SK-N-SH treated with all-trans-retinoic acid at 6 μM for 48 hours (cell line): ENCODE measurements at regions not wholly inside any gene's neighbourhood (a gene's known extent, or its start where the extent isn't known, plus 50 kb on each side); places are given as distances from the start of the nearest gene placed in this dataset.

Experiments
- ATAC-seq: fragments of 200-7000 bp; cut with Tn5 transposase; 3 replicates; pipeline ENCODE4 v1.9.1; 2020; ENCODE audit warnings: mild to moderate bottlenecking, moderate library complexity
- ARNTL ChIP-seq: fragments of 450-650 bp; formaldehyde crosslinking; IDR thresholded peaks from 2 replicates; pipeline ENCODE4 v1.5.0; 2020; ENCODE audit warnings: low read depth, mild to moderate bottlenecking, moderate library complexity, borderline replicate concordance
- CSDC2 ChIP-seq: fragments of 250-450 bp; sonication (Bioruptor Pico); IDR thresholded peaks from 2 replicates; pipeline ENCODE4 v1.5.0; 2020; ENCODE audit warnings: mild to moderate bottlenecking, moderate library complexity
- ESRRG ChIP-seq: fragments of 250-450 bp; sonication (Bioruptor Pico); IDR thresholded peaks from 2 replicates; pipeline ENCODE4 v1.6.1; 2021; ENCODE audit warnings: mild to moderate bottlenecking
- GLIS3 ChIP-seq: fragments of 250-450 bp; sonication (Bioruptor Pico); IDR thresholded peaks from 2 replicates; pipeline ENCODE4 v1.5.0; 2020; ENCODE audit warnings: mild to moderate bottlenecking, moderate library complexity
- OSR1 ChIP-seq: fragments of 250-450 bp; sonication (Bioruptor Pico); IDR thresholded peaks from 2 replicates; pipeline ENCODE4 v1.8.0; 2022; ENCODE audit warnings: moderate library complexity, mild to moderate bottlenecking, inconsistent platforms
- PPARA ChIP-seq: fragments of 250-450 bp; sonication (Bioruptor Pico); IDR thresholded peaks from 2 replicates; pipeline ENCODE4 v1.5.0; 2020; ENCODE audit warnings: mild to moderate bottlenecking, borderline replicate concordance
- RARB ChIP-seq: fragments of 250-450 bp; sonication (Bioruptor Pico); IDR thresholded peaks from 2 replicates; pipeline ENCODE4 v1.8.0; 2021; ENCODE audit warnings: mild to moderate bottlenecking, moderate library complexity
- SNAI2 ChIP-seq: fragments of 250-450 bp; sonication (Bioruptor Pico); IDR thresholded peaks from 2 replicates; pipeline ENCODE4 v1.5.0; 2020; ENCODE audit warnings: mild to moderate bottlenecking, moderate library complexity
- TOX ChIP-seq: fragments of 250-450 bp; sonication (Bioruptor Pico); IDR thresholded peaks from 2 replicates; pipeline ENCODE4 v1.8.0; 2021; ENCODE audit warnings: mild to moderate bottlenecking, moderate library complexity, borderline replicate concordance
- ZC3H10 ChIP-seq: fragments of 250-450 bp; sonication (Bioruptor Pico); IDR thresholded peaks from 2 replicates; pipeline ENCODE4 v1.5.1; 2021; ENCODE audit warnings: mild to moderate bottlenecking, moderate library complexity
- ZFP3 ChIP-seq: fragments of 250-450 bp; sonication (Bioruptor Pico); IDR thresholded peaks from 2 replicates; pipeline ENCODE4 v1.5.0; 2020; ENCODE audit warnings: mild to moderate bottlenecking, moderate library complexity
- ZNF565 ChIP-seq: fragments of 450-650 bp; formaldehyde crosslinking; conservative IDR thresholded peaks from 2 replicates; pipeline ENCODE4 v1.5.0; 2020; ENCODE audit warnings: low read depth, mild to moderate bottlenecking, moderate library complexity
- ZNF70 ChIP-seq: fragments of 450-650 bp; formaldehyde crosslinking; IDR thresholded peaks from 2 replicates; pipeline ENCODE4 v1.5.0; 2020; ENCODE audit warnings: mild to moderate bottlenecking, moderate library complexity
- ZNF8 ChIP-seq: fragments of 450-650 bp; formaldehyde crosslinking; IDR thresholded peaks from 2 replicates; pipeline ENCODE4 v1.5.0; 2020; ENCODE audit warnings: mild to moderate bottlenecking, moderate library complexity
- TF ChIP-seq, protein P1 (sequence below): fragments of 250-450 bp; sonication (Bioruptor Pico); IDR thresholded peaks from 2 replicates; pipeline ENCODE4 v1.5.1; 2020; ENCODE audit warnings: low read depth, mild to moderate bottlenecking, moderate library complexity
- TF ChIP-seq, protein P2 (sequence below): fragments of 250-450 bp; sonication (Bioruptor Pico); IDR thresholded peaks from 2 replicates; pipeline ENCODE4 v1.8.0; 2020; ENCODE audit warnings: mild to moderate bottlenecking, moderate library complexity, borderline replicate concordance
- TF ChIP-seq, protein P3 (sequence below): fragments of 250-450 bp; sonication (Bioruptor Pico); IDR thresholded peaks from 2 replicates; pipeline ENCODE4 v1.5.1; 2021; ENCODE audit warnings: mild to moderate bottlenecking, moderate library complexity
- TF ChIP-seq, protein P4 (sequence below): fragments of 250-450 bp; sonication (Bioruptor Pico); IDR thresholded peaks from 2 replicates; pipeline ENCODE4 v1.5.0; 2020; ENCODE audit warnings: mild to moderate bottlenecking, moderate library complexity
- TF ChIP-seq, protein P5 (sequence below): fragments of 250-450 bp; sonication (Bioruptor Pico); IDR thresholded peaks from 2 replicates; pipeline ENCODE4 v1.8.0; 2021; ENCODE audit warnings: low read depth, mild to moderate bottlenecking, moderate library complexity, borderline replicate concordance

DNA sequence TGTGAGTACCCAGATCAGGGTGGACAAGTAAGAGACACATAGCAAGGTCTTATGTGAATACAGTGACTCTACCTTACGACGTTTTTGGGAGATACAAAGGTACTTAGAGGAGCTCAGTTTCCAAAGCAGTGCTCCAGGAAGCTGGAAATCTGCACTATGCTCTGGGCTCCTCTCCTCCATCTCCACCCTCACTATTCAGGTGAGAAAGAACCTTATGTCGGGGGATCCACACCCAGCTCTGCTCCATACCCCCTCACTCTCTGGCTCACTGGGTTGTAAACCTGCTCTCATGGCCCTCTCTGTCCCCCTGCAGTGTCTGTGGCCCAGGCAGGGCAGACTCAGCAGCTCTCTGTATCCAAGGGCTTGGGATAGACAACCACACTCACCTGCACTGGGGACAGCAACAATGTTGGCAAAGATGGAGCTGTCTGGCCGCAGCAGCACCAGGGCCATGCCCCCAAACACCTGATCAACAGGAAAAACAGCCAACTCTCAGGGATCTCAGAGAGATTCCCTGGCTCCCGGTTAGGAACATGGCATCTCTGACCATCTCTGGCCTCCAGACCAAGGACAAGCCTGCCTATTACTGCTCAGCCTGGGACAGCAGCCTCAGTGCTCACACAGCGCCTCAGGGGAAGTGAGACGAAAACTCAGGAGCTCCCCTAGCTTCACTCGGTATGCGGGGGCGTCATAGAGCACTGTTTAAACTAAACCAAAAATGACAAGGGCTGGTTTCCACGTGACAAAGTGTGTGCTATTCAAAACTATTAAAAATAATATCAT is 60.9 kb upstream of the TOP3B start:
- no peak for TF ChIP-seq TOX (CRISPR knock-in tag)
- TF ChIP-seq GLIS3 (CRISPR knock-in tag), result no peak
- TF ChIP-seq, protein P1, sequence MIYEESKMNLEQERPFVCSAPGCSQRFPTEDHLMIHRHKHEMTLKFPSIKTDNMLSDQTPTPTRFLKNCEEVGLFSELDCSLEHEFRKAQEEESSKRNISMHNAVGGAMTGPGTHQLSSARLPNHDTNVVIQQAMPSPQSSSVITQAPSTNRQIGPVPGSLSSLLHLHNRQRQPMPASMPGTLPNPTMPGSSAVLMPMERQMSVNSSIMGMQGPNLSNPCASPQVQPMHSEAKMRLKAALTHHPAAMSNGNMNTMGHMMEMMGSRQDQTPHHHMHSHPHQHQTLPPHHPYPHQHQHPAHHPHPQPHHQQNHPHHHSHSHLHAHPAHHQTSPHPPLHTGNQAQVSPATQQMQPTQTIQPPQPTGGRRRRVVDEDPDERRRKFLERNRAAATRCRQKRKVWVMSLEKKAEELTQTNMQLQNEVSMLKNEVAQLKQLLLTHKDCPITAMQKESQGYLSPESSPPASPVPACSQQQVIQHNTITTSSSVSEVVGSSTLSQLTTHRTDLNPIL (CRISPR knock-in tag), result no peak
- no peak for TF ChIP-seq SNAI2 (CRISPR knock-in tag)
- TF ChIP-seq ZNF565 (CRISPR knock-in tag), result no peak
- no peak for TF ChIP-seq PPARA (CRISPR knock-in tag)
- TF ChIP-seq, protein P2, sequence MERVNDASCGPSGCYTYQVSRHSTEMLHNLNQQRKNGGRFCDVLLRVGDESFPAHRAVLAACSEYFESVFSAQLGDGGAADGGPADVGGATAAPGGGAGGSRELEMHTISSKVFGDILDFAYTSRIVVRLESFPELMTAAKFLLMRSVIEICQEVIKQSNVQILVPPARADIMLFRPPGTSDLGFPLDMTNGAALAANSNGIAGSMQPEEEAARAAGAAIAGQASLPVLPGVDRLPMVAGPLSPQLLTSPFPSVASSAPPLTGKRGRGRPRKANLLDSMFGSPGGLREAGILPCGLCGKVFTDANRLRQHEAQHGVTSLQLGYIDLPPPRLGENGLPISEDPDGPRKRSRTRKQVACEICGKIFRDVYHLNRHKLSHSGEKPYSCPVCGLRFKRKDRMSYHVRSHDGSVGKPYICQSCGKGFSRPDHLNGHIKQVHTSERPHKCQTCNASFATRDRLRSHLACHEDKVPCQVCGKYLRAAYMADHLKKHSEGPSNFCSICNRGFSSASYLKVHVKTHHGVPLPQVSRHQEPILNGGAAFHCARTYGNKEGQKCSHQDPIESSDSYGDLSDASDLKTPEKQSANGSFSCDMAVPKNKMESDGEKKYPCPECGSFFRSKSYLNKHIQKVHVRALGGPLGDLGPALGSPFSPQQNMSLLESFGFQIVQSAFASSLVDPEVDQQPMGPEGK (CRISPR knock-in tag), result no peak
- TF ChIP-seq ZFP3 (CRISPR knock-in tag), result no peak
- TF ChIP-seq, protein P3, sequence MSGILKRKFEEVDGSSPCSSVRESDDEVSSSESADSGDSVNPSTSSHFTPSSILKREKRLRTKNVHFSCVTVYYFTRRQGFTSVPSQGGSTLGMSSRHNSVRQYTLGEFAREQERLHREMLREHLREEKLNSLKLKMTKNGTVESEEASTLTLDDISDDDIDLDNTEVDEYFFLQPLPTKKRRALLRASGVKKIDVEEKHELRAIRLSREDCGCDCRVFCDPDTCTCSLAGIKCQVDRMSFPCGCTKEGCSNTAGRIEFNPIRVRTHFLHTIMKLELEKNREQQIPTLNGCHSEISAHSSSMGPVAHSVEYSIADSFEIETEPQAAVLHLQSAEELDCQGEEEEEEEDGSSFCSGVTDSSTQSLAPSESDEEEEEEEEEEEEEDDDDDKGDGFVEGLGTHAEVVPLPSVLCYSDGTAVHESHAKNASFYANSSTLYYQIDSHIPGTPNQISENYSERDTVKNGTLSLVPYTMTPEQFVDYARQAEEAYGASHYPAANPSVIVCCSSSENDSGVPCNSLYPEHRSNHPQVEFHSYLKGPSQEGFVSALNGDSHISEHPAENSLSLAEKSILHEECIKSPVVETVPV (CRISPR knock-in tag), result no peak
- TF ChIP-seq ZC3H10 (CRISPR knock-in tag), result no peak
- TF ChIP-seq, protein P4, sequence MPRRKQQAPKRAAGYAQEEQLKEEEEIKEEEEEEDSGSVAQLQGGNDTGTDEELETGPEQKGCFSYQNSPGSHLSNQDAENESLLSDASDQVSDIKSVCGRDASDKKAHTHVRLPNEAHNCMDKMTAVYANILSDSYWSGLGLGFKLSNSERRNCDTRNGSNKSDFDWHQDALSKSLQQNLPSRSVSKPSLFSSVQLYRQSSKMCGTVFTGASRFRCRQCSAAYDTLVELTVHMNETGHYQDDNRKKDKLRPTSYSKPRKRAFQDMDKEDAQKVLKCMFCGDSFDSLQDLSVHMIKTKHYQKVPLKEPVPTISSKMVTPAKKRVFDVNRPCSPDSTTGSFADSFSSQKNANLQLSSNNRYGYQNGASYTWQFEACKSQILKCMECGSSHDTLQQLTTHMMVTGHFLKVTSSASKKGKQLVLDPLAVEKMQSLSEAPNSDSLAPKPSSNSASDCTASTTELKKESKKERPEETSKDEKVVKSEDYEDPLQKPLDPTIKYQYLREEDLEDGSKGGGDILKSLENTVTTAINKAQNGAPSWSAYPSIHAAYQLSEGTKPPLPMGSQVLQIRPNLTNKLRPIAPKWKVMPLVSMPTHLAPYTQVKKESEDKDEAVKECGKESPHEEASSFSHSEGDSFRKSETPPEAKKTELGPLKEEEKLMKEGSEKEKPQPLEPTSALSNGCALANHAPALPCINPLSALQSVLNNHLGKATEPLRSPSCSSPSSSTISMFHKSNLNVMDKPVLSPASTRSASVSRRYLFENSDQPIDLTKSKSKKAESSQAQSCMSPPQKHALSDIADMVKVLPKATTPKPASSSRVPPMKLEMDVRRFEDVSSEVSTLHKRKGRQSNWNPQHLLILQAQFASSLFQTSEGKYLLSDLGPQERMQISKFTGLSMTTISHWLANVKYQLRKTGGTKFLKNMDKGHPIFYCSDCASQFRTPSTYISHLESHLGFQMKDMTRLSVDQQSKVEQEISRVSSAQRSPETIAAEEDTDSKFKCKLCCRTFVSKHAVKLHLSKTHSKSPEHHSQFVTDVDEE (CRISPR knock-in tag), result no peak
- TF ChIP-seq ZNF8 (CRISPR knock-in tag), result no peak
- TF ChIP-seq CSDC2 (CRISPR knock-in tag), result no peak
- TF ChIP-seq RARB (CRISPR knock-in tag), result no peak
- no peak for TF ChIP-seq ZNF70
- no peak for TF ChIP-seq ARNTL (CRISPR knock-in tag)
- no peak for TF ChIP-seq OSR1 (CRISPR knock-in tag)
- TF ChIP-seq ESRRG (CRISPR knock-in tag), result no peak
- TF ChIP-seq, protein P5, sequence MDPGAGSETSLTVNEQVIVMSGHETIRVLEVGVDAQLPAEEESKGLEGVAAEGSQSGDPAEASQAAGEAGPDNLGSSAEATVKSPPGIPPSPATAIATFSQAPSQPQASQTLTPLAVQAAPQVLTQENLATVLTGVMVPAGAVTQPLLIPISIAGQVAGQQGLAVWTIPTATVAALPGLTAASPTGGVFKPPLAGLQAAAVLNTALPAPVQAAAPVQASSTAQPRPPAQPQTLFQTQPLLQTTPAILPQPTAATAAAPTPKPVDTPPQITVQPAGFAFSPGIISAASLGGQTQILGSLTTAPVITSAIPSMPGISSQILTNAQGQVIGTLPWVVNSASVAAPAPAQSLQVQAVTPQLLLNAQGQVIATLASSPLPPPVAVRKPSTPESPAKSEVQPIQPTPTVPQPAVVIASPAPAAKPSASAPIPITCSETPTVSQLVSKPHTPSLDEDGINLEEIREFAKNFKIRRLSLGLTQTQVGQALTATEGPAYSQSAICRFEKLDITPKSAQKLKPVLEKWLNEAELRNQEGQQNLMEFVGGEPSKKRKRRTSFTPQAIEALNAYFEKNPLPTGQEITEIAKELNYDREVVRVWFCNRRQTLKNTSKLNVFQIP (CRISPR knock-in tag), result no peak
- no peak for ATAC-seq

DNA sequence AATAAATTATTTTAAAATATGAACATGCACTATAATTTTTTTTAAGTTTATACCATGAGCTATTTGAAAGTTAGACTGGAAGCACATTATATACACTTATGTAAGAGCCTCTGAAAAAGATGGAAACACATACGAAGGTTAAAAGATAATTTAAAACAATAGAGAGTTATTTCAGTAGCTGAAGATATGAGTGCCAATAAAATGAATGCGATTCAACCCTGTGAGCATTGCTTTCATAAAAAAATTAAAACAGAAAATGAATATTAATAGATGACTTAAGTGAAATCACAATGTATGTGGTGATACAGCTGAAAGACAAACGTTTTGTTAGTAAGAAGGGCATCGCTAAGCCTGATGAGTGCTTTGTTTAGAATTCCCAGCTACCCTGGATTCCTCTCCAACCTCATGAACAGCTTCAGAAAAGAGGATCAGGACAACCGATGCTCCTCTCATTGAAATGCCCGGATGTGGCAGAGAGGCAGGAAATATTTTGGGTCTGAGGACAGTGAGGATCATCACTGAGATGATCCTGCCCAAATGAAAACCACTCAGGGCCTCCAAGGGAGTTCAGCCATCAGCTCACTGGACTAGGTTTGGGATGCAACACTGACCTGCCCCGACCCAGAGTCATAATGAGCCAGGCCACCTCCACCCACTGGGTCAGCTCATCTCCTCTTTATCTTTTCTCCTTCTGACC is 60.2 kb upstream of the TOP3B start:
- TF ChIP-seq, protein P3 (CRISPR knock-in tag), result no peak
- no peak for TF ChIP-seq TOX (CRISPR knock-in tag)
- TF ChIP-seq, all 23 proteins: peak for 0
- no peak for ATAC-seq
